HuH-7.5 (cell line): ENCODE measurements at regions not wholly inside any gene's neighbourhood (a gene's known extent, or its start where the extent isn't known, plus 50 kb on each side); places are given as distances from the start of the nearest gene placed in this dataset.

ENCODE experiments used
- DNase-seq: peaks from one replicate; pipeline ENCODE4 v3.0.0; 2011; ENCODE audit warnings: low spot score

DNA sequence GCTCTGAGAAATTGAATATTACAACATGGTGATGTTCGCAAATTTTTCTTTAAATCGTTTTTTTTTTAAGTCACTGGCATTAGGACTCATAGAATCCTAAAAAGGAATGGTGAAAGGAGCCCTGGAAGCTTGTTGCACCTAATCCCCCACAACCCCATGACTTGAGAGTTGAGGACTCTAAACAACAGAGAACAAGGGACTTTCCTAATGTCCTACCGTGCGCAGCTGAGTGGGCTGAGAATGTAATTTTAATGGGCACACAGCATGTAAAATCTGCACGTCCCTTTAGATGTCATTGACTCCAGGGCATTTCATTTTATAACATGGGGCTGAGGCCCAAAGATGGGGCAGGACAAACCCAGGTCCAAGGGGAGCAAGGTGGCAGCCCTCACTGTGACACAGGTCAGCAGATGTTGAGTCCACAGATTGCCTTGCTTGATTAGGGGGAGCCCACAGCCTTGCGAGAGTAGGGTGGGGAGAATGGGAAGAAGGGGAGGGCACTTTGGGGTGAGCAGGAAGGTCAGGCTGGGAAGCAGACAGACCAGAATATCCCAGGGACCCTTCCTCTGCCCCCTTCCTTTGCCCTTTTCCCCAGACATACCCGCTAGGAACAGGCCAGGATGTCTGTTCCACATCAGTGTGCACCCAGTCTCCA, 208.4 kb upstream of the ZMIZ1 start:
- DNase-seq = no peak

DNA sequence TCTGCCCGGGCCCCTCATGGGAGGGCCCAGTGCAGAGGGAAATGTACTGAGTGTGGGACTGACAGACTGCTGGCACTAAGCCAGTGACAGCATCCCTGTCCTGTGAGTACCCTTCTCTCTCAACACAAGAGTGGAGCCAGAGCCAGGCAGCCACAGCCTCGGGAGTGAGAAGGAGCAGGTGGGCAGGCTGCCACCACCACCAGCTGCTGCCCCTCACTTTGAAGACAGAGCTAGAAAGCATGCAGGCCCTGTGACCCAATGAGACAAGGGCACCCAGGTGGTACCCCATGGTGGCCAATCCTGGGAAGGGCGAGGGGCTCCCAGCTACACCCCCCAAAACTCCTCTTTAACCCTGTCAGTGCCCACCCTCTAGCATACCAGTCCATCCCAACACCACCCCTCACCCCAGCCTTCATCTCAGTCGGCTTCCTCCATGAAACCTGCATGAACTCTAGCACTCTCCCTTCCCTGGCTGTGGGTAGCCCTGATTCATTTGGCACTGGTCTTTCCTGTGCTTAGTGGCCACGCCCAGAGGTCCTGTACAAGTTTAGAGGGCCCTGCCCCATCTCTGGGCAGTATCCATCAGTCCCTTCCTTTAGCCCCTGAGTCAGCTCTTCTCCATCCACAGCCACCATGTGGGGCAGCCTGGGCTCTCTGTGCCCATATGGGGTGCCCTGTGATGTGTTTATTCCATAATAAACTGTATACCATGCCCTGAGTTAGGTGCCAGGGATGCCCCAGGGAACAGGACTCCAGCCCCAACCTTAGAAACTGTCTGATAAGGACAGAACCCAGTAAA, 207.0 kb upstream of the ZMIZ1 start:
- no peak for DNase-seq

DNA sequence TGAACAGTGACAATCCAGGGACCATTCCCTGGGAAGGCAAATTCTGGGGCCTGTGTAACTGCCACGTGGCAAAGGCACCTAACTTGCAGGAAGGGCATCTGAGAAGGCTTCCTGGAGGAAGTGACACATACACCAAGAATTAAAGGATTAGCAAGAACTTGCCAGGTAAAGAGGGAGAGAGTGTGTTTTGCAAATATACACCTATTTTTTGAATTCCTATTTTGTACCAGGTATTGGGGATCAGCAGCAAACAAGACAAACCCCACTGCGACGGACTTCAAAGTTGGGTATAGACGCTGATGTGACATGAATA, 206.5 kb upstream of the ZMIZ1 start:
- no peak for DNase-seq

DNA sequence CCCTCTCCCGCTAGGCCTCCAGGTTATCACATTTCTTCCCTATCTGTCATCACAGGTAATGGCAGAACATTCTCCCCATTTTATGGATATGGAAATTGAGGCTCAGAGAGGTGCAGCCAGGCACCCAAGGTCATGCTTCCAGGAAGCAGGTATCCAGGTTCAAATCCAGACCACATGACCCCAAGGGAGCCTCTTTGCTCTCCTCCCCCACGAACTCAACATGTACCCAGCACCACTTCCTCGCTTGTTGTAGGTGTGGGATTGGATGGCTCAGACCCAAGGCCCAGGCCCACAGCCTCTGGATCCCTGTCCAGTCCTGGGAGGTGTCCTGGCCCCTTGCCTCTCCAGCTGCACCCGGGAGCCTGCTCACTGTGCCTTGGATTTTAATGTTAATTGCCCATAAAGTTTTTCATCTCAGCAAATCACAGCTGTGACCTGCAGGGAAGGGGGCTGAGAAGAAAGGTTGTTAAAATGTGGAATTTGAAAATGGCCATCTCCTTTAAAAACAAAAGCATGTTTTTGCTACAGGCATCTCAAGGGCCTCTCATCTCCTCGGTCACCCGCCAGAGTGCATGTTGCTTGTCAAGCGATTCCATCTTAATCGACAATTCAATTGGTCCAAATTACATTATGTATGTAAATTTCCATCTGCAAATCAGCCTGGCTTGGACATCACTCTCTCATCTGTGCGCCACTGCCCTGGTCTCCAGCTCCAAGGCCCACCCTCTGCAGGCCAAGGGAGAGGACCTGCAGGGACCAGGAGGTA, 205.4 kb upstream of the ZMIZ1 start:
- no peak for DNase-seq

DNA sequence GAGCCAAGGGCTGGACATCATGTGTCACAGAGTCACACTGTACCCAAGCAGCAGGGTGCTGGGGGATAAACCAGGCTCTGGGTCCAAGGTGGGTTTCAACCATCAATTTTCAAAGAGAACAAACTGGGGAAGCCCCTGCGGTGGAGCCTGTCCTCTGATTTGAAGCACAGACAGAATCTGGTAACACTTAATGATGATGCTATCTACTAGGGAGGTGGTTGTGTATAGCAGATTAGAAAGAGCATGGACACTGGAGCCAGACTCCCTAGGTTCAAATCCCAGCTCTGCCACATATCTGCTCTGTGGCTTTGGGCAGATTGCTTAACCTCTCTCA, 204.9 kb upstream of the ZMIZ1 start:
- DNase-seq = no peak

DNA sequence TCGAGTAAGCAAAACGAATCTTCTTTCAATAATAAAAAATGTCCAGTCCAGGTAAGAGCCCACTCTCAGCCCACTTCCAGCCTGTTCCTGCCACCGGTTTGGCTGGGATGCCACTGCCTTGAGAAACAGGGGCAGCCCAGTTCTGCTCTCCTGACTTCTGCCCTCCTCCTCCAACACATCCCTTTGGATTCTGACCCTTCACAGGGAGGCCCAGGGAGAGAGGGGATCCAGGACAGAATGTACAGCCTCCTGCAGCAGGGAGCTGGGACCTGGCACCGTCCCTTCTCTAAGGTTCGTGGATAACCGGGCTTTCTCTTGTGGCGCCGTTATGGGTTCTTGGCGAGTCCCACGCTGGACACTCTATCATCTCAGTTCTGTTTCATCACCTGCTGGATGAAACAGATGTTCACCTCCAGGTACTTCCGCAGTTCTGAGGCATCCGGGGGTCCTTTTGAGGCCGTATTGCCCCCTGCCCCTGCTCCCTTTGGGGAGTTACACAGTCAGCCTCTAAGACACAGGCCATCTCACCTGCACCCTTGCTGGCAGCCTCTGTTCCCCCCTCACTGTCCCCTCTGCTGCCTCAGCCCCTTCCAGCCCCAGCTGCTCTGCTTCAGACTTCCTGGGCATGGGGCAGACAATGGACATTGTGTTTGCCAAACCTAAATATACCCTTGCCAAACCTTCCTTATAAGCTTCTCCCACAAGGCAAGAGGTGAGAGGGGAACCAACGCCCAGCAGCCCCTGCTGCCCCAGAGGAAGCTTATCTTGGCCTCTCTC, 203.8 kb upstream of the ZMIZ1 start:
- no peak for DNase-seq

DNA sequence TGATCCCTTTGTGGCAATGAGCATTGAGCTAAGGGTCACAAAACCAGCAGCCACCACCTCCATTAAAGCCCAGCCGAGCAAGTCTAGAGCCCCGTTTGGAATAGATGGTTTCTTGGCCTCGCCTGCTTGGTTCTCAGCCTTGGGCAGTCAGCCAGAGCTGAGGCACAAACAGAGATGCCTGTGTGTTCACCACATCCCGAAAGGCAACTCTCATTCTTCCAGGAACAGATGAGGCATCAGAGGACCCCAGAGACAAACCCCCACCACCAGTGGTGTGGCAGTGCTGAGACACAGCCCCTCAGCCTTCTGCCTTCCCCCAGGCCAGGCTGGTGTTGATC, 203.3 kb upstream of the ZMIZ1 start:
- DNase-seq = no peak

DNA sequence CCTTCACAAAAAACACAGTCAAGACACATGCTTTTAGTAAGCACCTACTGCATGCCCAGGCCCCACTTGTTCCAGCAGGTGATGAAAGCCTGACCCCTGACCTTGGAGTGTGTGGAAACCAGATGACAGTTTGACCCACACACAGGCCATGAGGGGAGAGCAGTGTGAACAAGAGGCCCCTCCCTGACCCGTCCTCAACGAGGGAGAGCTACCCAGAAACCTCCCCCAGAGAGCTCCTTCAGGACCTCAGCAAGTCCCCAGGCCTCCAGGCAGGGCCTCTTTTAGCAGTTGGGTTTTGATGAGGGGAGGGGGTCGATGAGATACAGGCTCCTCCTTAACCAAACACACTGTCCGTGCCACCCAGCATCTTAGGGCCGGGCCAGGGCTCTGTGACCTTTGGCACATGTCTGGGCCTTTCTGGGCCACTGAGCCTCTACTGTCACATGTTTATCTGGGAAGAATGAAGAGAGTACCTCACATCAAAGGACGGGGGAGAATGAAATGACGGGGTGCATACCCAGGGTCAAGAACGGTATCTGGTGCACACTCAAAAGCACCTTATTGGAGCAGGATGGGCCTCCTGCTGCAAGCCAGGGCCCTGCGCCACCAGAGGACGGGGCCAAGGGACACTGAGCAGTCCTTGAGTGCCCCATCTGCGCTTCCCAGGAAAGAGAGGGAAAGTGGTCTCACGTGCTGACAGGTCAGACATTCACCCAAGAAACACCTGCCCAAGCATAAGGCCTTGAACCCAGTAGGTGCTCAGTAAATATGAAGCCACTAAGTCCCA, 202.6 kb upstream of the ZMIZ1 start:
- no peak for DNase-seq

DNA sequence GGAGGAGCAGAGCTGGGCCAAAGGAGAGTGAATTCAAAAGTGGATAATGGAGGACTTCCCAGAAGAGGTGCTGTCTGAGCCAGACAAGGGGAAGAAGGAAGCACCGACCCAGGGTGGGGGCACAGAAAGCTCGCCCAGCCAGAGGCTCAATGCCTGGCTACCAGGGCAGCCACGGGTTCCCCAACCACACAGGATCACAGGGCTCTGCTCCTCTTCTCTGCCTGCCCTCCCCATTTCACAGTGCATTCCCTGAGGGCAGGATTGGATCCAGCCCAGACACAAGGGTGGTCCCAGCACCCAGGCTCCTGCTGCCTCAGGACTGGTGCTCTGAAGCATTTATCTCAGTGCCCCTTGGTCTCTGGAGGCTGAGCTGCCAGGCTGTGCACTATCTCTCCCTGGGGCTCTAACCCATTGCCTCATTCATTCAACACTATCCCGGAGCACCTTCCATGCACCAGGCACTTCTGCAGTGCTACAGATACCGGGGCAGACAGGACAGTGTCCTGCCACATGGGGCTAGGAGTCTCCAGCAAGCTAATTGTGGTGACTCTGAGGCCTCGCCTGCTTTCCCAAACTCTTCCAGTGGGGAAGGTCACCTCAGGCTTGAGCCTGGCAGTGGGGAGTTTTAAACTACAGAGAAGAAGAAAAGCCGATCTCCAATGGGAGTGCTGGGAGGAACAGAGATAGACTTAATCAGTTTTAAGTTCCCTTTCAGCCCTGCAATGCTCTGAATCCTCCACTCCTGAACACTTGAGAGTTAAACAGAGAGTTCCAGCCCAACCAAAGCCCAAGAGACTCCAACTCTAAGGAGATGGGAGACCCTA, 201.8 kb upstream of the ZMIZ1 start:
- DNase-seq = no peak

DNA sequence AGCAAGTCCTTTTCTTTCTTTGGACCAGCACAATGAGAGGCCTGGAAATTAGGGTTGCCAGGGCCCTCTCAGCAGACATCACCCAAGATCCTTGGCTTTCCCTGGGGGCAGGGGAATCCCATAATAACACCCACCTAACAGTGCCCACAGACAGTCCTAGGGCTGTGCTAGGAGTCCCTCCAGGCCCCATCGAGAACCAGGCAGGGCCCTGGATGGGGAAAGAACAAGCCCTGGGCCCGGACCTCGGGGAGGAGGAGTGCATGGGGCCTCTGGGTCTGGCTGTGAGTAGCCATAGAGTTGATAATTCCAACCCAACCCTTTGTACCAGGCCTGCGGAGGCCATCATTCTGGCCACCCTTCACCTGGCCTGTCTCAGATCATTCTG, 201.2 kb upstream of the ZMIZ1 start:
- DNase-seq = no peak

DNA sequence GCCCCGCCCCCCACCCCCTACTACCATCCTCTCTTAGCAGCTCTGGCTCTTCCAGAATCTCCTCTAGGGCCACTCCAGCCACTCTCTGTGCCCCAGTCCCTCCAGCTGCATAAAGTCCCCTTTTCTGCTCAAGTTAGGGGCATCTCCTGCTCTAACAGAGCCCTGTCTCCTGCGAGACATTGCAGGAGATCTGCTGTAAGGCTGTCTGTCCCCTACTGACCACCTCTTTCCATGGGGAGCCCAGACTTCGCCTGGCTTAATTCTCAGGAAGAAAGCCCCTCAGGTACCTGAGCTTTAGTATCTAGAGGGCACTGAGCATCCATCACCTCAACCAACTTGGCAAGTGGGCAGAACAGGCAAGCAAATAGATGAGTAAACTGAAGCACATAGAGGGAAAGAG, 200.7 kb upstream of the ZMIZ1 start:
- DNase-seq = no peak

DNA sequence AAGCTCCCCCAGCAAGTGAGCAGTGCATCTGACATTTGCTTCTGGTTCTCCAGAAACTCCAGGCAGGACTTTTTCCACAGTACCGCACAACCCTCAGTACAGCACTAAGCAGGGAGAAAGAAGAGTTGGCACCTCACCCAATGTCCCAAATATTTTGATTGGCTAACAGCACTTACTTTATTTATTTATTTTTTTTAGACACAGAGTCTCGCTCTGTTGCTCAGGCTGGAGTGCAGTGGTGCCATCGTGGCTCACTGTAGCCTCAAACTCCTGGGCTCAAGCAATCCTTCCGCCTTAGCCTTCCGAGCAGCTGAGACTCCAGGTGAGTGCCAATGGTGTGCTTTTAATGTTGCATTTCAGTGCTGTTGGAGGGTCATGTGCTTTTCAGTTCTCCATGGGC, 200.3 kb upstream of the ZMIZ1 start:
- DNase-seq = no peak

DNA sequence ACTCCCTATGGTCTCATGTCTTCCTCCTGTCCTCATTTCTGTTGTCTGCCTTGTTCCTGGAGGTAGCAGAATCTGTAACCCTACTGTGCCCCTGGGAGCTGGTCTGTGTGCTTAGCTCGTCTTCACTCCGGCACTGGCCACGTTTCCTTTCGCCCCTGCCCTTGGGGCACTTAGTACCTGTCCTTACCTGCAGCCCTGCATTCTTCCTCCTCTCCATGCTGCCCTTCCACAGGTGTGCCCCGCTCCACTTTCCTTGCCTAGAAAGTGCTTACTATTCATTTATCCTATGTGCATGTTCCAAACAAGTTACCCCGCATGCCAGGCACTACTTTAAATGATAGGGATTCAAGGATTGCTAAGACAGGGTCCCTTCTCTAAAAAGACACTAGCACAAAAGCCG, 199.9 kb upstream of the ZMIZ1 start:
- DNase-seq = no peak

DNA sequence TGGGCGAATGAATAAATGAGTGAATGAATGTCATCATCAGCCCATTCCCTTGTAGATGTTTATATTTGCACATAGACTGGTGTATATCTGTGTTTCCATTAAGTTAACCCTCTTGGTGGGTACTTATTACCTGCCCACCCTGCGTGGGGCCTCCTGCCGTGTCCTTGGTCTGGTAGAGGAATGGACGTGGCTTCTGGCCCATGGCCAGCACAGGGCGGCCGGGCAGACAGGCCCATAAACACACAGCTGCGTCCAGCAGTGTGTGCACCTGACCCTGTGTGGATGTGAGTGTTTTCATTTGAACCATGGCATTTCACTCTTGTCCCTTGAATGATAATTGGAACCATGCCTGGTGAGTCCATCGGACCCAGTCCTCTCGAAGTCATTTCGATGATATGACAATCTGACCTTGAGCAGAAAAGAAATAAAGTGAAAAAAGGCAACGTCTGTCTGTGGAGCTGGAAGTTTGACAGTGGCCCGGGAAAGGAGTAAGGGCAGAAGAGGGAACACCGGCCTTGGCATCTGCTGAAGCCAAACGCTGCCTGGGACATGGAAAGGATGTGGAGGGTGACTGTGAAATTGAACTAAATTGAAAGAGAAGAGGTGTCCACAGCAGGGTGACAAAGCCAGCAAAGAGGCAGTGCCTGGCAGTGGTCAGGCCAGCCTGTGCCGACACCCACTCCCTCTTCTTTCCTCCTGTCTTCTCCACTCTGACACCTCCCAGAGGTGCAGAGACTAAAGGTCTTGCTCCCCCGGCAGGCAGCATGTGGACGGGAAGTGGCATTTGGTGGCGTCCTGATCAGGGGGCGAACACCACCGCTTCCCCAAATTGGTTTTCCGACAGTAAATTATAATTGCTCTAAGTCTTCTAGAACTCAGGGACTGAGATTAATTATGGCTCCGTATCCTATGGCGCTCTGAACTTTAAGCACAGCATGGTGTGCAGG, 199.0 kb upstream of the ZMIZ1 start:
- no peak for DNase-seq

DNA sequence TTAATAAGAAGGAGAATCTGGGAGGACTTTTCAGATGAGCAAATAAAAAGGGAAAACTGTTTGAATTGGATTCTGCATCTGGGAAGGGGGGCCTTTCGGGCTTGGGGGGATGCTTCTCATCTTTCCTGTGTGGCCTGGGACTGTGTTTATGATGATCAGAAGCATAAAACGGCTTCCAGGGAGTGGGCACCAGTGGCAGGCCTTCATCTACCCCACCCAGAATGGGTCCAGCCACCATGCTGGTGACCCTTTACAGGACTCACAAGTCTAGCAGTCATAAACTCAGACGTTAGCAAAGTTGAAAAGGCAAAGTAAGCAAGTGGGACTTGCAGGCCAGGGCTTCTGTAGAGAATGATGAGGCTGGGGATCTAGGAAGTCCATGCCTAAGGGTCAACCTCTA, 198.3 kb upstream of the ZMIZ1 start:
- no peak for DNase-seq

DNA sequence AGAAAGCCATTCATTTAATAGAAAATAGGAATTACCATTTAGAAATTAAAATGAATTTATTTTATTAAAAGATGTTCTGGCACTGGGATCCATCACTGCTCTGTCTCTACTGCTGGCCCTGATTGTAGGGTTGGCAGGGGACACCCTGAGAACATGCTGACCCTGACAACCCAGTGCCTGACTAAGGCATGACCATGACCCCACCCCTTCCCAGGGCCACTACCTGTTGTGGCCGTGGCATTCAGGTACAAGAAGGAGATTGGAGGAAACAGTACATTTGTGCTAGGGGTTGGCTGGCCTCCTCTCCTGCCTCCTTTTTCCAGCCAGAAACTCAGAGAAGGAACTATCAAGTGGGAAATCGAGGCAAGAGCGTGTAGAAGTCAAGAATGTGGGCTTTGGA, 197.0 kb upstream of the ZMIZ1 start:
- no peak for DNase-seq

DNA sequence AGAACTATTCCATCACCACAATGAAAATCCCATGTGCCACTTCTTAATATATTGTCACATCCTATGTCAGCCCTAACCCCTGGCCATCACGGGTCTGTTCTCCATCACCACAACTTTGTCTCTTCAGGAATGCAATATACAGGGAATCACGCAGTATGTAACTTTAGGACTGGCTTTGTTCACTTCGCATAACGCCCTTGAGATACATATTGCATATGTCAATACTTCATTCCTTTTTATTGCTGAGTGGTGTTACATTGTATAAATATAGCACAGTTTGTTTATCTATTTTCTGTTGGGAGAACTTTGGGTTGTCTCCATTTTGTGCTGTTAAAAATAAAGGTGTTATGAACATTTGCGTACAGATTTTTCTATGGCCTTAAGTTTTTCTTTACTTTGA, 195.4 kb upstream of the ZMIZ1 start:
- no peak for DNase-seq

DNA sequence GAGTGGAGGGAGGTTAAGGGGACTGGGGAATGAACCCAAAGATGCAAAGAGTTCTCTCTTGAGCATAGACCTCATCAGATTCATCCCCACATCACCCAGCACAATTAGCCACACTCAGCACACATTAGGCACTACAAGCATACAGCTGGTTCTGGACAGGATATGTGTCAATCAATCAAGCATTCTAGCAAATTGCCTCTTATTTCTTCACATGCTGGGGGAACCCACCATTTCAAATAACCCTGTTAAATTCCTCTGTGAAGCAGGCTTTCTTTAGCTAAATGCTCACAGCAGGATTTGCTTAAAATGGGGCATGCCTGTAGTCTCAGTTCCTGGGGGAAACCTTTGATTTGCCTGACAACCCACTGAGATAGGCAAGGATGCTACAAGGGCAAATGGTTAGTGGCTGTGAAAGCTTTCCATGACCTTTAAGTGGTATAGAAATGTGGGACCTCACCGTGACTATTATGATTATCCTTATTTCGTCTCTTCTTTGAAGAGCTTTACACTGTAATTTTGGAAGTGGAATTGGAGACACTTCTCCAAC, 193.4 kb upstream of the ZMIZ1 start:
- DNase-seq = no peak

DNA sequence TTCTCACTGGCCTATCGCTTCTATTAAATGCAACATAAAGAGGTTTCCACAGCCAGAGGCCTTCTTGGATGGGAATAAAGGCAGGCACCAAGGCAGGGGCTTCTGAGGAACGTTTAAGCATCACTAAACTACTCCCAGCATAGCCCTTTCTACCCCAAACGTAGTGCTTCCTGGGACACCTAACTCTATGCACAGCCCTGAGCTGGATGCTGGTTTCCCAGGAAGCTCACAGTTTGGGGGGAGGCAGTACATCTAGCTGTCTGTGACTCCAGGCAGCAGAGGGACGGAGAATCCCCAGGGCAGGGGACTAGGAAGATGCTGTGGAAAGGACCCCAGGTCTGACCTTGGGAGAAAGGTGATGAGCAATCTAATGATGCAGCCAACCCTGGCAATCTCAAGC, 192.8 kb upstream of the ZMIZ1 start:
- DNase-seq = no peak

DNA sequence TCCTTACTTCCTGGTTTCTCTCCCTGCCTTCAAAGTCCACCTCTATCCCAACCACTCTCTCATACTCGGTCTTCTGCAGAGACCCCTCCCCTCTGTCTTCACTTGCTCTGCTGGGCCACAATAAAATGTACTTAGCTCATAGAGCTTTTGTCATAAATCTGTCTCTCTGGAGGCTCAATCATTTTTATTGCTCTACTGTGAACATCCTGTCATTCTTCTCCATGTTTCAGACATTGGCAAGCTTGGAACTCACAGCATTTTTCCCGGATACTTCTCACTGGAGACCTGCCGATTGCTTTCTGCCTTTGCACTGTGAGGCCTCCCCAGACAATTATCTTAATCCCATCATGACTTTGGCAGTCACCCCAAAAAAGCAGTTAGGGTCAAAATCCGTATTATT, 192.3 kb upstream of the ZMIZ1 start:
- DNase-seq = no peak
